H1 (cell line): ENCODE measurements at regions not wholly inside any gene's neighbourhood (a gene's known extent, or its start where the extent isn't known, plus 50 kb on each side); places are given as distances from the start of the nearest gene placed in this dataset.

Source experiments
- CHD7 ChIP-seq: fragments of 300-600 bp; sonication (generic); IDR thresholded peaks from 2 replicates; pipeline ENCODE4 v1.7.1; 2012; ENCODE audit warnings: low read length, moderate library complexity, mild to moderate bottlenecking, inconsistent platforms; ENCODE audit not compliant: insufficient replicate concordance
- RBBP5 ChIP-seq: IDR thresholded peaks from 2 replicates; pipeline ENCODE4 v1.7.1; 2012; ENCODE audit warnings: low read depth, mild to moderate bottlenecking, inconsistent platforms, low read length, moderate library complexity, borderline replicate concordance
- SAP30 ChIP-seq: fragments of 300-600 bp; sonication (generic); IDR thresholded peaks from 2 replicates; pipeline ENCODE4 v1.7.1; 2012; ENCODE audit warnings: low read length, moderate library complexity, mild to moderate bottlenecking, inconsistent platforms; ENCODE audit not compliant: insufficient read depth, insufficient replicate concordance
- SIN3A ChIP-seq, 2 experiments: IDR thresholded peaks in 1 of 2; conservative IDR thresholded peaks in 1 of 2; 2 replicates each; pipeline ENCODE4 v1.6.1; 2011 to 2012; ENCODE audit warnings: low read length in 2 of 2, improper control_type of control experiment in 1 of 2, low read depth in 1 of 2, mild to moderate bottlenecking in 1 of 2
- TF ChIP-seq, protein P1 (sequence below): IDR thresholded peaks from 2 replicates; pipeline ENCODE4 v1.6.1; 2012; ENCODE audit warnings: low read length, inconsistent platforms

- TF ChIP-seq, protein P1, sequence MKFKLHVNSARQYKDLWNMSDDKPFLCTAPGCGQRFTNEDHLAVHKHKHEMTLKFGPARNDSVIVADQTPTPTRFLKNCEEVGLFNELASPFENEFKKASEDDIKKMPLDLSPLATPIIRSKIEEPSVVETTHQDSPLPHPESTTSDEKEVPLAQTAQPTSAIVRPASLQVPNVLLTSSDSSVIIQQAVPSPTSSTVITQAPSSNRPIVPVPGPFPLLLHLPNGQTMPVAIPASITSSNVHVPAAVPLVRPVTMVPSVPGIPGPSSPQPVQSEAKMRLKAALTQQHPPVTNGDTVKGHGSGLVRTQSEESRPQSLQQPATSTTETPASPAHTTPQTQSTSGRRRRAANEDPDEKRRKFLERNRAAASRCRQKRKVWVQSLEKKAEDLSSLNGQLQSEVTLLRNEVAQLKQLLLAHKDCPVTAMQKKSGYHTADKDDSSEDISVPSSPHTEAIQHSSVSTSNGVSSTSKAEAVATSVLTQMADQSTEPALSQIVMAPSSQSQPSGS: no peak
- TF ChIP-seq SAP30 (no peak), CHD7 (no peak), SIN3A (conservative IDR thresholded peaks at IDR 0.05 in 1 of 2, IDR thresholded peaks at IDR 0.05 in 1 of 2; ENCODE audit: low read depth in 1 of 2, low read length in 2 of 2) (no peak), RBBP5 (no peak)
Measured at GRCh38 chr22:48800036-48800885, 1027.4 kb downstream of the BRD1 start (continued).
